Neuron (in vitro differentiated cells): ENCODE measurements at regions not wholly inside any gene's neighbourhood (a gene's known extent, or its start where the extent isn't known, plus 50 kb on each side); places are given as distances from the start of the nearest gene placed in this dataset.
A peak's percentile ranks its signal among the peaks of the same experiment; 100 is the strongest.

Experiments used
- H2AFZ ChIP-seq: one replicate; pipeline ENCODE4 v1.6.1; 2013; ENCODE audit warnings: low read depth, mild to moderate bottlenecking, inconsistent platforms, low read length, moderate library complexity
- H3K27me3 ChIP-seq: one replicate; pipeline ENCODE4 v1.6.1; 2013; ENCODE audit warnings: low read length; ENCODE audit not compliant: insufficient read depth
- H3K36me3 ChIP-seq: one replicate; pipeline ENCODE4 v1.6.1; 2013; ENCODE audit warnings: low read length; ENCODE audit not compliant: insufficient read depth
- H3K4me1 ChIP-seq: one replicate; pipeline ENCODE4 v1.6.1; 2013; ENCODE audit warnings: low read length; ENCODE audit not compliant: insufficient read depth
- H3K4me3 ChIP-seq: 2 replicates; pipeline ENCODE4 v1.5.1; 2013; ENCODE audit warnings: mild to moderate bottlenecking, low read length, moderate library complexity
- H3K9me3 ChIP-seq: one replicate; pipeline ENCODE4 v1.6.1; 2013; ENCODE audit warnings: low read length

DNA sequence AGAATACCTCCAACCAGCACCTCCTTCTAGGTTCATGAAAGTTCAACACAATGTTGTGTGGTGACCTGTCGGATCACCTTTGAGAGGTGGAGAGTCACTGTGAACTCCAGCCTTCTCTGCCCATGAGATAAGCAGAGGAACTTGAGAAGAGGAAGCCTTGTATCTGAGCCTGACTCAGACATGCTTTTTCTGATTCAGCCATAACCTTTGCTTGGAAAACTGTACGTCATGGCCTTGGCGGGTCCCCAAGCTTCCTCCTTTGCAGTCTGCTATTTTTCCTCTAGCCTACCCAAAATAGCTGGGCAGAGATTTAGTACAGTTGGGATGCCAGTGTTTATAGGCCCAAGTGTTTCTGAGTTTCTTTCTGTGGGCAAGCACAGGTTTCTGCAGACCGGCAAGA lies 274.7 kb downstream of the CETN3 start:
- Histone ChIP-seq H3K4me1 (peaks cover 11% of the 10 kb centered on the region), H3K36me3 (no peaks in the 10 kb centered on the region), H3K4me3 (no peak overlapping the region), H3K27me3 (no peaks in the 10 kb centered on the region), H2AFZ (no peak overlapping the region), H3K9me3 (no peaks in the 10 kb centered on the region)

DNA sequence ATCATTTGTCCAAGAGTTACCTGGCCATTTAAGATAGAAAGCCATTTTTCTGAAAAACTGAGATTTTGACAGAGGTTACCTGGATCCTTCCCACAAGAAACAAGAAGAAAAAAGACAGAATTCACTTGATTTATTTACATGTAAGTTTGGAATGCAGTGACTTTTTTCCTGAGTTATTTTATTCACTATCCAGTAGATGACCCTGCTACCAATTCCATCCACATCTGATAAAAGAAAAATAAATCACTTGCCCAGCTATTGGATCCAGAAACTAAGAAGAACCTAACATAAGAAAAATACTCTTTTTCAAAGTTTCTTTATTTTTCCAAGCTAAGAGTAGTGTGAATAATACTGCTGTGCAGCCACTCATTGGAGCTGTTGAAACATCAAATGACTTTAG lies 275.2 kb downstream of the CETN3 start:
- no peaks in the 10 kb centered on the region for H3K9me3 ChIP-seq
- no peak overlapping the region for H3K4me3 ChIP-seq
- no peaks in the 10 kb centered on the region for H3K36me3 ChIP-seq
- H3K4me1 ChIP-seq = peaks cover 11% of the 10 kb centered on the region
- no peak overlapping the region for H2AFZ ChIP-seq
- H3K27me3 ChIP-seq = no peaks in the 10 kb centered on the region

DNA sequence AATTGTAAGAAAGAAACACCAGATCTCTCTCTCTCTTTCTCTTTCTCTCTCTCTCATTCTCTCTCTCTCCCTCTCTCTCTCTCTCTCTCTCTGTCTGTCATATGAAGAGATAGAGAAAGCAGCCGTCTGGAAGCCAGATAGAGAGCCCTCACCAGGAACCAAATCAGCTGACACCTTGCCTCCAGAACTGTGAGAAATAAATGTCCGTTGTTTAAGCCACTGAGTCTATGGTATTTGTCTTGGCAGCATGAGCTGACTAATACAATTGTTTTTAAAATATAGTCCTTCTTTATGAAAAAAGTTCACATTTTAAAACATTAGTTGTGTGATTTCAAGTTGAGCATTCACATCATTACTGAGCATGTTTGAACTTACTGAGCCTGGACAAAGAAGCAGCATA lies 275.6 kb downstream of the CETN3 start:
- H3K36me3 ChIP-seq = no peaks in the 10 kb centered on the region
- no peak overlapping the region for H3K4me3 ChIP-seq
- no peaks in the 10 kb centered on the region for H3K9me3 ChIP-seq
- no peak overlapping the region for H2AFZ ChIP-seq
- peaks cover 11% of the 10 kb centered on the region for H3K4me1 ChIP-seq
- no peaks in the 10 kb centered on the region for H3K27me3 ChIP-seq

DNA sequence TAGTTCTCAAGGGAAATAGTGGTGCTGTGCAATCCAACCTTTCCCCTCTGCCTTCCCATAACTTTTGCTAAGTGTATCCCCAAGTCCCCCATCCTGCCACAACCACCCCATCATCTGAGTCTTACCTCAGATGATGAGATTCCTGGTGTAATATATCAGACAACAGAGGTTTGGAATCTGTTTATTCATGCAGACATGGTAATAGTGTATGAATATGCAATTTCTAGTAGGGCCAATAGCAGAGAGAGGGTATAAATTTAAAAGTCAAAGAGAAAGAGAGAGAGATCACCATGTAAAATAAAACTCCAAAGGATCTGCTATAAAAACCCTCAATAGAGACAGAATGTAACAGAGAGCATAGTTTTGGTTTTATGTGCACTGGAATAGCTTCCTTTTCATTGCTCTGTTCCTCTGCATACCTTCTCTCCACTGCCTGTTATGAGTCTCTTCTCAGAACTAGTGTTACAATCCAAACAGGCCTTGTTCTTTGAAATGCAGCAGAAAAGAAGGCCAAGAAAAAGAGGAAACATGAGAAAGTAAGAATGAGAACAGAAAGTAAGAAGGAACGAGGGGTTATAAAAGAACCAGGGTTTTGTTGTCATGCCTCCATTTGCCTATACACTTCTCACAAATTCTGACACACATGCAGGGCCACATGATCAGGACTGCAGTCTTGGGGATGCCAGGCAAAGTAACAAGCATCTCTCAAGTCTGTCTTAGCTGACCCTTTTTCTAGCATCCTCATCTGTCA lies 278.0 kb downstream of the CETN3 start:
- Histone ChIP-seq H2AFZ (peak overlapping the region; percentile 51), H3K9me3 (no peaks in the 10 kb centered on the region), H3K4me1 (peaks cover 11% of the 10 kb centered on the region), H3K27me3 (no peaks in the 10 kb centered on the region), H3K4me3 (no peak overlapping the region), H3K36me3 (no peaks in the 10 kb centered on the region)

DNA sequence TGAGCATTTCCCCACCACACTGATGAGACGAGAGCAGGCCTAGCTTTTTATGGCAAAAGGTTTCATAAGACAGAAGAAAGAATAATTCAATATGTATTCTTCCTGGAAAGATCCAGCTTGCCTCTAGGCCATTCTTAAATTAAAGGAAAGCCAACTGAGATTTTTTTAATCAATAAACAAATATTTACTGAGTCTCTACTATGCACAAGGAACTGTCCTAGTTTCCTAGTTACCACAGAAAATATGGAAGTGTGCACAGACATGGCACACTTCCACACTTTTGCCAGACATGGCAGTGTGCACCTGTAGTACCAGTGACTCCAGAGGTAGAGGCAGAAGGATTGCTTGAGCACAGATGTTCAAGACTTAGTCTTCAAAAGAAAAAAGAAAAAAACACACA lies 281.0 kb downstream of the CETN3 start:
- no peaks in the 10 kb centered on the region for H3K9me3 ChIP-seq
- H3K27me3 ChIP-seq = no peaks in the 10 kb centered on the region
- H3K4me1 ChIP-seq = peaks cover 11% of the 10 kb centered on the region
- H3K4me3 ChIP-seq = no peak overlapping the region
- no peaks in the 10 kb centered on the region for H3K36me3 ChIP-seq
- no peak overlapping the region for H2AFZ ChIP-seq

DNA sequence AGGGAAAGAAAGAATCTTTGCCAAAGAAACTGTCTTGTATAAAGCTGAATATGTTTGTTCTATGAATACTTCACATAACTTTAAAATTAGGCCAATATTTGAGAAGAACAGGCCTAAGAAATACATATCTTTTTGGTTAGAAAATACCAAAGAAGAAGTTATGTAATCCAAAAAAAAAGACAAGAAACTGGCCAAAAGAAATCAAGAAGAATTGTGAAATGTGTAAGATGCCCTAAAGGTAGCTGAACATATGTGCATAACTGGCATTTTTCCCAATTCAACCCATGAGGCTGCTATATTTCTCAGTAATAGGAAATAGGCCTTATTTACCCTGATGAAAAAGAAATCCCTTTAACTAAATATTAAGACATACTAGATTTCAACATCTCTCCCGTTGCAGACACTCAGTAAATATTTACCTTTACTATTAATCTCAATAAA lies 290.0 kb downstream of the CETN3 start:
- Histone ChIP-seq H3K4me1 (no peaks in the 10 kb centered on the region), H3K4me3 (no peak overlapping the region), H2AFZ (no peak overlapping the region), H3K36me3 (no peaks in the 10 kb centered on the region), H3K27me3 (no peaks in the 10 kb centered on the region), H3K9me3 (no peaks in the 10 kb centered on the region)

DNA sequence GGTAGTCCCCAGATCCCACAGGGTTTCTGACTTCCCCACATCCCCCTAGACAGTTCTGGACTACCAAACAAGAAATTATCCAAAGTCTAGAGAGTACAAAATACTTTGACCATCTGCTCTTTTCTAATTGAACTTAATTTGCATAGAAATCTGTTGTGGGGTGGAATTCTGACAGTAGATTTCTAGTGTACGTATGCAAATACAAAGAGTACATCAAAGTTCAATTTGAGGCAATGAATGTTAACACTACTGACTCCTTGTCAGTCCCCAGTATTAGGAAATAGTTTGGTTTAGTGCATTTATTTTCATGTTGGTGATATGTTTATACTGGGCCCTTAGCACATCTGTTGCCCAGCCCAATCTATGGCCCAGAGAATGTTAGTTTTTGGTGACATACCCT lies 292.6 kb downstream of the CETN3 start:
- no peak overlapping the region for H3K4me3 ChIP-seq
- no peak overlapping the region for H2AFZ ChIP-seq
- peaks cover 7% of the 10 kb centered on the region for H3K4me1 ChIP-seq
- no peaks in the 10 kb centered on the region for H3K9me3 ChIP-seq
- no peaks in the 10 kb centered on the region for H3K36me3 ChIP-seq
- H3K27me3 ChIP-seq = no peaks in the 10 kb centered on the region

DNA sequence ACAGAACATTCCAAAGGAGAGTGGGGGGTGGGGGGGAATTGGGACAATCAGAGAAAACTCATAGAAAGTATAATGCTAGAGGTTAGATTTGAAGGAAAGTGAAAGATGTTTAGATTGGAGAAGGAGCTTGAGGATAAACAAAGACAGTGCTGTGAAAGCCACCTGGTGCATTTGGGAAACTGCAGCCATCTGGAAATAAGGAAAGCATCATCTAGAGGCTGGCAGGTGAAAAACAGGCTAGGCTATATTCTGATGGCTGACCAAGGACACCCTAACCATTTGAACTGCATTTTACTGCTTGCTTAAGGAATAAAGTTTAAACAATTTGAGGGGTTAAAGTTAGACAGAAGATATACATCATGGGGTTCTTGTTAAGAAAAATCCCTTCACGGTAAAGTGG lies 296.4 kb downstream of the CETN3 start:
- H3K4me1 ChIP-seq = peaks cover 13% of the 10 kb centered on the region
- no peak overlapping the region for H2AFZ ChIP-seq
- no peak overlapping the region for H3K4me3 ChIP-seq
- H3K36me3 ChIP-seq = no peaks in the 10 kb centered on the region
- H3K9me3 ChIP-seq = no peaks in the 10 kb centered on the region
- H3K27me3 ChIP-seq = no peaks in the 10 kb centered on the region

DNA sequence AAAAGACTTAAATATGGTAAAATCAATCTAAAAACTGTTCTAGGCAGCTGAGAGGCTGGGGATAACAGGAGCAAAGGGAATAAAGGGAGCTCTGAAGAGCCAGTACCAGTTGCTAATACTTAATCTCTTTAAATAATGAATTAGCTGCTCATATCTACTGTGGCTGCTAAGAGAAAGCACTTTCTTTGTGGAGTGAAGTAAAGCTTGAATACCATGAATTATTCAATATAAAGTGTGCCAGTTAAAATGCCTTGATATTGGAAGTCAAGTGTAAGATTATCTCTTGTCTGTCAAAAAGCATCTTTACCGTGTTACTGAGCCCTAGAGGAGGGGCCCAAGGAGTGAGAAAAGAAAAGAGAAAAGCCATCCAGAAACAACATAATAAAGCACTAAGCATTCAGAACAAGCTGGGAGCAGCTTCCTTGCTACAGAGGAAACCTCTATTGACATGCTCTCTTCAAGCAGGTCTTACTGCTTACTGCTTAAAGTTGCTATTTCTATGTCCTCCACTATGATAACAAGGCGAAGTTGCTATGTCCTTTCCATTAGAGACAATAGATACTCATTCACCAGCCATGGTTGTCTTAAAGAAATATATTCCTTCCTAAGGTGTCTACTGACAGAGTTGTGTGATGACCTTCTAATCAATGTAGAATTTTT lies 297.4 kb downstream of the CETN3 start:
- H3K27me3 ChIP-seq = no peaks in the 10 kb centered on the region
- H2AFZ ChIP-seq = peak overlapping the region; percentile 85
- H3K4me3 ChIP-seq = no peak overlapping the region
- peaks cover 13% of the 10 kb centered on the region for H3K4me1 ChIP-seq
- no peaks in the 10 kb centered on the region for H3K9me3 ChIP-seq
- H3K36me3 ChIP-seq = no peaks in the 10 kb centered on the region

DNA sequence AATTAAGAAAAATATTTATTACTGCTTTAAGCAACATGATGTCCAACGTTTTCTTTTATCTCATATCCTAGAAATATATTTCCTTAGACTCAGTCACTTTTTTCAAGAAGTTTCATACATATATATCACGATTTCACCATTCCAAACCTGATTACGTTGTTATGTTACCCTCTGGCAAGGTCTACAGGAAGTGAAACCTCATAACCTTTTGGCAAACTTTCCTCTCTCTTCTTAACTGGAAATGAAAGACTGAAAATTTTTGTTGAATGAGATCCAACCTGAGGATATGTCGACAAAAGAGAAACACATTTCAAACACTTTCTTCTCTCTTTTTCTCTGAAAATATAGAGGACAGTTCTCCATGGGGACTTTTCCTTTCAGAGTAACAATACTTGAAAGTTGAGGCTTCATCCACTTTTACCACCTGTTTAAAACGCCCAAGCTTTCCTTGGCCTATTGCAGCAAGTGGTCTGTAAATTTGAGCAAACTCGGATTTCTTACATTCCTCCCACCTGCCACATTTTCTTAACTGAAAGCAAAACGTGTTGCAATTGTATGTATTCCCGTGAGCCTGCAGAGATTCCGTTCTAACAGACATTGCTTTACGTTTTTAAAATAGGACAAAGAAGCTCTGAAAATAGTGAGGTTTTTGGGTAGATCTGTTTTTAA lies 298.1 kb downstream of the CETN3 start:
- H3K9me3 ChIP-seq = no peaks in the 10 kb centered on the region
- no peaks in the 10 kb centered on the region for H3K36me3 ChIP-seq
- peak overlapping the region; percentile 85 for H2AFZ ChIP-seq
- no peak overlapping the region for H3K4me3 ChIP-seq
- peaks cover 13% of the 10 kb centered on the region for H3K4me1 ChIP-seq
- no peaks in the 10 kb centered on the region for H3K27me3 ChIP-seq

DNA sequence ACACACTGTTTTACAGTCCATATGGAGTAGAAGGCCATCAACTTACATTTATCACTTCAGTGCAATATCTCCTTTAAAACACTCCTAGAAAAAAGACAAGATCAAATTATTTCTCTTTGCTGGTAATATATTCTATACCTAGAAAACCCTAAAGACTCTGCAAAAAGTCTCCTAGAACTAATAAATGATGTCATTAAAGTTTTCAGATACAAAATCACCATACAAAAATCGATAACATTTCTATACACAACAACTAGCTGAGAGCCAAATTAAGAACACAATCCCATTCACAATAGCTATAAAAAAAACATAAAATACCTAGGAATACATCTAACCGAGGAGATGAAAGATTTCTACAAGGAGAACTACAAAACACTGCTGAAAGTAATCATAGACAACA lies 300.3 kb downstream of the CETN3 start:
- peaks cover 13% of the 10 kb centered on the region for H3K4me1 ChIP-seq
- H3K4me3 ChIP-seq = no peak overlapping the region
- H3K27me3 ChIP-seq = no peaks in the 10 kb centered on the region
- H2AFZ ChIP-seq = no peak overlapping the region
- no peaks in the 10 kb centered on the region for H3K36me3 ChIP-seq
- H3K9me3 ChIP-seq = no peaks in the 10 kb centered on the region

DNA sequence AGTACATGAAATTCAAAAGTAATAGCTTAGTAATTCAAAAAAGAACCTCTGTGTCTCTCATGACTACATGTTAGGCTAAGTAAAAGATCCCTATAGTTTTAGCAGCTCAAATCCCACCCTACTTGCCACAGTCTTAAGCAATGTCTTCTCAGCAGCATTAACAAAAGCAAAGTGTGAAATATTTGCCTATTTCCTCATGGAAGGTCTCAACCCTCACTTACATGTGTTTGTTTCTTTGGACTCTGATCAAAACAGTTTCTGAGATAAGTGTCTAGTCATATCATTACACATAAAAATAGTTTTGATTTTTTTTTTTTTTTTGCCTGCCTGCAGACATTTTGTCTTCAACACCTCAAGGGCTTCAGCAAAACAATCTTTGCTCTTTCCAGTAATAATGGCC lies 310.5 kb downstream of the CETN3 start:
- Histone ChIP-seq H3K4me3 (no peak overlapping the region), H2AFZ (no peak overlapping the region), H3K9me3 (no peaks in the 10 kb centered on the region), H3K4me1 (no peaks in the 10 kb centered on the region), H3K36me3 (no peaks in the 10 kb centered on the region), H3K27me3 (no peaks in the 10 kb centered on the region)

DNA sequence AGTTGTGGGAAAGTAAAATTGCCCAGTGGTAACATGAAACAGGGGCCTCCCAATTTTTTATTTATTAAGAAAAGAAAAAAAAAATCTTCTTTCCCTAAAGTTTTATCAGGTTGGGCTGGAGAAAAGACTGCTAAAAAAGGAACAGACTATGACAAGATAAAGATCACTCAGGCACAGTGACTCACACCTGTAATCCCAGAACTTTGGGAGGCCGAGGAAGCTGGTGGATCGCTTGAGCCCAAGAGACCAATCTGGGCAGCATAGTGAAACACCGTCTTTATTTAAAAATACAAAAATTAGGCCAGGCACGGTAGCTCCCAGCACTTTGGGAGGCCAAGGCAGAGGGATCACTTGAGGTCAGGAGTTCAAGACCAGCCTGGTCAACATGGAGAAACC lies 312.5 kb downstream of the CETN3 start:
- Histone ChIP-seq H3K36me3 (no peaks in the 10 kb centered on the region), H2AFZ (no peak overlapping the region), H3K4me1 (no peaks in the 10 kb centered on the region), H3K4me3 (no peak overlapping the region), H3K27me3 (no peaks in the 10 kb centered on the region), H3K9me3 (no peaks in the 10 kb centered on the region)
